Epithelial cell of esophagus (primary cell): ENCODE measurements at regions not wholly inside any gene's neighbourhood (a gene's known extent, or its start where the extent isn't known, plus 50 kb on each side); places are given as distances from the start of the nearest gene placed in this dataset.

Source experiments
- DNase-seq: peaks from one replicate; pipeline ENCODE4 v3.0.0; 2010; ENCODE audit warnings: low read depth
- H3K4me3 ChIP-seq: 2 replicates; pipeline ENCODE4 v1.5.1; 2011; ENCODE audit warnings: mild to moderate bottlenecking, low read length, control low read depth
- TF ChIP-seq, protein P1 (sequence below): IDR thresholded peaks from 2 replicates; pipeline ENCODE4 v1.5.1; 2011; ENCODE audit warnings: low read depth, mild to moderate bottlenecking, low read length, control low read depth, inconsistent platforms; ENCODE audit not compliant: insufficient read depth; ENCODE audit errors: missing control alignments

GRCh38 chr22:27397954-27398342 lies 403.6 kb downstream of the MN1 start:
- no peak for DNase-seq
- TF ChIP-seq, protein P1, sequence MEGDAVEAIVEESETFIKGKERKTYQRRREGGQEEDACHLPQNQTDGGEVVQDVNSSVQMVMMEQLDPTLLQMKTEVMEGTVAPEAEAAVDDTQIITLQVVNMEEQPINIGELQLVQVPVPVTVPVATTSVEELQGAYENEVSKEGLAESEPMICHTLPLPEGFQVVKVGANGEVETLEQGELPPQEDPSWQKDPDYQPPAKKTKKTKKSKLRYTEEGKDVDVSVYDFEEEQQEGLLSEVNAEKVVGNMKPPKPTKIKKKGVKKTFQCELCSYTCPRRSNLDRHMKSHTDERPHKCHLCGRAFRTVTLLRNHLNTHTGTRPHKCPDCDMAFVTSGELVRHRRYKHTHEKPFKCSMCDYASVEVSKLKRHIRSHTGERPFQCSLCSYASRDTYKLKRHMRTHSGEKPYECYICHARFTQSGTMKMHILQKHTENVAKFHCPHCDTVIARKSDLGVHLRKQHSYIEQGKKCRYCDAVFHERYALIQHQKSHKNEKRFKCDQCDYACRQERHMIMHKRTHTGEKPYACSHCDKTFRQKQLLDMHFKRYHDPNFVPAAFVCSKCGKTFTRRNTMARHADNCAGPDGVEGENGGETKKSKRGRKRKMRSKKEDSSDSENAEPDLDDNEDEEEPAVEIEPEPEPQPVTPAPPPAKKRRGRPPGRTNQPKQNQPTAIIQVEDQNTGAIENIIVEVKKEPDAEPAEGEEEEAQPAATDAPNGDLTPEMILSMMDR = no peak

DNA sequence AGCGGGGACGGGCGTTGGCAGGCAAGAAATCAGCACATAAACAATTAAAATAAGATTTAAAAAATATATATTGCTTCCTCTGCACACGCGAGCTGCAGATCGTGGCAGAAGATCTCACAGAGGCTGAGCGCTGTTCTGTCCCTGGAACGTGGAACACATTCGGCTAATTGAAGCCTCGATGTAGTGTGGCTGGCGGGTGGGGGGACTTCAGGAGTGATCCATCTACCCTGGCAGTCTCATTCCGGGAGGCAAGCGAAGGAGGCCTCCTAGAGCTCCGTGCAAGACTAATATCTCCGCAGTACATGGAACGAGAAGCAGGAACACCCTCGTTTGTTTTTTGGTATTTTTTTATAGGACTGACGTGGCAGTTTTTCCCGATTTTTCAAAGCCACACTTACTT lies 402.4 kb downstream of the MN1 start:
- TF ChIP-seq, protein P1 = no peak
- H3K4me3 ChIP-seq = no peak overlapping the region
- DNase-seq = no peak

More at GRCh38 chr22:27397954-27398342, 403.6 kb downstream of the MN1 start:
- no peak overlapping the region for H3K4me3 ChIP-seq

- DNase-seq = no peak
- TF ChIP-seq, protein P1 = no peak
- no peak overlapping the region for H3K4me3 ChIP-seq
These were observed 400.7 kb downstream of the MN1 start for GRCh38 chr22:27400811-27401210.

GRCh38 chr22:27401321-27401720 lies 400.2 kb downstream of the MN1 start:
- TF ChIP-seq, protein P1 = no peak
- DNase-seq = no peak

DNA sequence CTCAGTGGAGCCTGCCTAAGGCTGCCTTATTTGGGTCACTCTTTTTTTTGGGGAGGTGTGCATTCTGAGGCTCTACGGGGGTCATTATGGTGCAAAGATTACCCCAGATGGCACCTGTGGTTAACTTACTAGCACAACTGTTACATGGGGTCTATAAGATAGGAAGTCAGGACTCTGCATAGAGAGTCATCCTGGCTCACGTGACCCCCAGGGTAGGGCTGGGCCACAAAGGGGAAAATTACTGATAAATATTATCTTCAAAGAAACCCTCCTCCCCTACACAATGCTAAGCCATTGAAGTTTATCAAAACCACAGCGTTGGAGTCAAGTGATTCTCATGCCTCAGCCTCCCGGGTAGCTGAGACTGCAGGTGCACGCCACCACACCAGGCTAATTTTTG lies 397.1 kb downstream of the MN1 start:
- DNase-seq = no peak
- H3K4me3 ChIP-seq = no peak overlapping the region
- TF ChIP-seq, protein P1 = no peak

More at GRCh38 chr22:27401321-27401720, 400.2 kb downstream of the MN1 start:
- no peak overlapping the region for H3K4me3 ChIP-seq

- DNase-seq = peak; percentile 65
- TF ChIP-seq, protein P1 = peak; percentile 67
- H3K4me3 ChIP-seq = no peak overlapping the region
These were observed 395.7 kb downstream of the MN1 start for GRCh38 chr22:27405672-27406388.

DNA sequence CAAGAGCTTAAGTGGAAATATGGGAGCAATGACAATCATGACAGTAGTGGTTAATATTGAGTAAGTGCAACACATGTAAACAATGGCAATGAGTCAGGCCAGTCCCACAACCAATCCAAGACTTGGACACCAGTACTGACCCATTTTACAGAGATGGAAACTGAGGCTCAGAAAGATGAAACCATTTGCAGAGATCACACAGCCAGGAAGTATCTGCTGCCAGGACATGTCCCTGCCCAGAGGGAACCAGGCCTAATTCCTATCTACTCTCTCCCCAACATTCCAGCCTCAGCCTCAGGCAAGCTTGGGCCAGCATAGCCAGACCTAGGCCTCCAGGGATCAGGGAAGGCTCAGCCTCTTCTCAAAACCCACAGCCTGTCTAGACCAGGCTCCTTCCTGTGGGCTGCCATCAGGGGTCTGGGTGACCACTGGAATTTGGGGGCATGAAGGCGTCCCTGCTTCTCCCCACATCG lies 395.1 kb downstream of the MN1 start:
- no peak overlapping the region for H3K4me3 ChIP-seq
- DNase-seq = no peak
- TF ChIP-seq, protein P1 = no peak
